DMS 273 treated with DMSO at 0.1 percent for 48 hours (cell line): ENCODE measurements at regions not wholly inside any gene's neighbourhood (a gene's known extent, or its start where the extent isn't known, plus 50 kb on each side); places are given as distances from the start of the nearest gene placed in this dataset.

Source experiments
- DNase-seq: peaks from one replicate; lab custom pipeline; 2025; lab: John Stamatoyannopoulos, UW

- DNase-seq = no peak
Observed at GRCh38 chr5:2657151-2657550, 94.3 kb downstream of the IRX2 start.

GRCh38 chr5:2656206-2656605 lies 95.3 kb downstream of the IRX2 start:
- DNase-seq = no peak

- DNase-seq = no peak
Observed at GRCh38 chr5:2653991-2654390, 97.5 kb downstream of the IRX2 start.

GRCh38 chr5:2651116-2651515 lies 100.4 kb downstream of the IRX2 start:
- no peak for DNase-seq

GRCh38 chr5:2642684-2643345 lies 108.7 kb downstream of the IRX2 start:
- DNase-seq = no peak

GRCh38 chr5:2640717-2641116 lies 110.8 kb downstream of the IRX2 start:
- no peak for DNase-seq

- DNase-seq = no peak
Observed at GRCh38 chr5:2639425-2639824, 112.1 kb downstream of the IRX2 start.

- DNase-seq = no peak
Observed at GRCh38 chr5:2634399-2635176, 116.9 kb downstream of the IRX2 start.

GRCh38 chr5:2633992-2634391 lies 117.5 kb downstream of the IRX2 start:
- no peak for DNase-seq

- DNase-seq = no peak
Observed at GRCh38 chr5:2631758-2632157, 119.7 kb downstream of the IRX2 start.

GRCh38 chr5:2629045-2629444 lies 122.4 kb downstream of the IRX2 start:
- DNase-seq = no peak

GRCh38 chr5:2627867-2628266 lies 123.6 kb downstream of the IRX2 start:
- no peak for DNase-seq

- no peak for DNase-seq
Observed at GRCh38 chr5:2626572-2626971, 124.9 kb downstream of the IRX2 start.

- no peak for DNase-seq
Observed at GRCh38 chr5:2622866-2623265, 128.6 kb downstream of the IRX2 start.

GRCh38 chr5:2621631-2622030 lies 129.8 kb downstream of the IRX2 start:
- no peak for DNase-seq

- DNase-seq = no peak
Observed at GRCh38 chr5:2619216-2619615, 132.3 kb downstream of the IRX2 start.

GRCh38 chr5:2617461-2617860 lies 134.0 kb downstream of the IRX2 start:
- DNase-seq = no peak

GRCh38 chr5:2615917-2616316 lies 135.6 kb downstream of the IRX2 start:
- DNase-seq = no peak

- DNase-seq = no peak
Observed at GRCh38 chr5:2614571-2614970, 136.9 kb downstream of the IRX2 start.

GRCh38 chr5:2611659-2612058 lies 139.8 kb downstream of the IRX2 start:
- DNase-seq = no peak

- no peak for DNase-seq
Observed at GRCh38 chr5:2610986-2611385, 140.5 kb downstream of the IRX2 start.

GRCh38 chr5:2608391-2608790 lies 143.1 kb downstream of the IRX2 start:
- DNase-seq = no peak

- DNase-seq = no peak
Observed at GRCh38 chr5:2607598-2607997, 143.9 kb downstream of the IRX2 start.

- no peak for DNase-seq
Observed at GRCh38 chr5:2603272-2603575, 148.3 kb downstream of the IRX2 start.
